MM.1S (cell line): ENCODE measurements at regions not wholly inside any gene's neighbourhood (a gene's known extent, or its start where the extent isn't known, plus 50 kb on each side); places are given as distances from the start of the nearest gene placed in this dataset.

Experiments used
- DNase-seq: peaks from one replicate; pipeline ENCODE4 v3.0.0-alpha.2; 2015
- H2AFZ ChIP-seq: fragments of 300-600 bp; sonication (generic); 2 replicates; pipeline ENCODE4 v1.6.0; 2016; ENCODE audit warnings: antibody characterized with exemption, low read length
- H3F3A ChIP-seq: fragments of 300-600 bp; sonication (generic); 2 replicates; pipeline ENCODE4 v1.6.1; 2016; ENCODE audit warnings: mild to moderate bottlenecking, antibody characterized with exemption, low read length, moderate library complexity, mixed read lengths; ENCODE audit not compliant: insufficient read depth
- H3K27ac ChIP-seq: fragments of 300-600 bp; sonication (generic); 2 replicates; pipeline ENCODE4 v1.5.1; 2016; ENCODE audit warnings: mild to moderate bottlenecking, low read length
- H3K27me3 ChIP-seq: fragments of 300-600 bp; sonication (generic); replicated peaks from 2 replicates; pipeline ENCODE4 v1.6.0; 2016; ENCODE audit warnings: low read length; ENCODE audit not compliant: insufficient read depth
- H3K36me3 ChIP-seq: fragments of 300-600 bp; sonication (generic); replicated peaks from 2 replicates; pipeline ENCODE4 v1.6.1; 2016; ENCODE audit warnings: mild to moderate bottlenecking, low read length, mixed read lengths; ENCODE audit not compliant: insufficient read depth
- H3K4me1 ChIP-seq: fragments of 300-600 bp; sonication (generic); 2 replicates; pipeline ENCODE4 v1.6.1; 2016; ENCODE audit warnings: low read length, mixed read lengths
- H3K4me2 ChIP-seq: fragments of 300-600 bp; sonication (generic); 2 replicates; pipeline ENCODE4 v1.6.0; 2016; ENCODE audit warnings: low read depth, low read length
- H3K4me3 ChIP-seq: fragments of 300-600 bp; sonication (generic); 2 replicates; pipeline ENCODE4 v1.5.1; 2016; ENCODE audit warnings: low read length, mixed read lengths
- H3K79me2 ChIP-seq: fragments of 300-600 bp; sonication (generic); 2 replicates; pipeline ENCODE4 v1.6.1; 2016; ENCODE audit warnings: mixed run types, low read length, mixed read lengths
- H3K9ac ChIP-seq: fragments of 300-600 bp; sonication (generic); 2 replicates; pipeline ENCODE4 v1.6.1; 2016; ENCODE audit warnings: low read length, mixed read lengths
- H3K9me2 ChIP-seq: fragments of 300-600 bp; sonication (generic); replicated peaks from 2 replicates; pipeline ENCODE4 v1.6.1; 2016; ENCODE audit warnings: mild to moderate bottlenecking, low read length, mixed read lengths; ENCODE audit not compliant: insufficient read depth
- H3K9me3 ChIP-seq: fragments of 300-600 bp; sonication (generic); replicated peaks from 2 replicates; pipeline ENCODE4 v1.6.1; 2016; ENCODE audit warnings: mild to moderate bottlenecking, low read length, mixed read lengths; ENCODE audit not compliant: insufficient read depth
- H4K20me1 ChIP-seq: fragments of 300-600 bp; sonication (generic); 2 replicates; pipeline ENCODE4 v1.6.1; 2016; ENCODE audit warnings: mild to moderate bottlenecking, low read length, moderate library complexity, mixed read lengths; ENCODE audit not compliant: insufficient read depth
- CTCF ChIP-seq: fragments of 300-600 bp; sonication (generic); IDR thresholded peaks from 2 replicates; pipeline ENCODE4 v1.5.1; 2016; ENCODE audit warnings: antibody characterized with exemption, low read length, mixed read lengths
- EZH2 ChIP-seq: fragments of 300-600 bp; sonication (generic); optimal IDR thresholded peaks from 2 replicates; pipeline ENCODE3; 2017; ENCODE audit warnings: low read depth, mild to moderate bottlenecking, antibody characterized with exemption, low read length, mixed read lengths
- EZH2phosphoT487 ChIP-seq: fragments of 300-600 bp; sonication (generic); IDR thresholded peaks from 2 replicates; pipeline ENCODE4 v1.6.1; 2018; ENCODE audit warnings: antibody characterized with exemption, low read length

- no peaks in the 10 kb centered on the region for H3K9me3 ChIP-seq
- H3K4me3 ChIP-seq, result 0 out of 2 replicates have a peak overlapping the region, but pooled peaks have one; percentile 2
- peak overlapping the region; percentile 4; the same call in 1 of the 2 replicates for H2AFZ ChIP-seq
- peak; percentile 87 for DNase-seq
- H3K9me2 ChIP-seq, result no peaks in the 10 kb centered on the region
- no peaks in the 10 kb centered on the region for H4K20me1 ChIP-seq
- TF ChIP-seq EZH2 (no peak), EZH2phosphoT487 (no peak), CTCF (no peak)
- H3K4me2 ChIP-seq, result peak overlapping the region; percentile 40
- H3K9ac ChIP-seq, result no peak overlapping the region
- H3K79me2 ChIP-seq, result no peaks in the 10 kb centered on the region
- no peaks in the 10 kb centered on the region for H3K36me3 ChIP-seq
- H3F3A ChIP-seq, result peaks cover 20% of the 10 kb centered on the region
- peak overlapping the region; percentile 58 for H3K27ac ChIP-seq
- H3K27me3 ChIP-seq, result no peaks in the 10 kb centered on the region
- peaks cover 24% of the 10 kb centered on the region for H3K4me1 ChIP-seq
These were observed 300.5 kb downstream of the RAP2B start for GRCh38 chr3:153462545-153462944.

GRCh38 chr3:153463895-153464294, 301.9 kb downstream of the RAP2B start:
- Histone ChIP-seq H3K27ac (peak overlapping the region; percentile 59; the same call in 1 of the 2 replicates), H3K9me3 (no peaks in the 10 kb centered on the region), H3K27me3 (no peaks in the 10 kb centered on the region), H4K20me1 (no peaks in the 10 kb centered on the region), H3K79me2 (no peaks in the 10 kb centered on the region), H3K36me3 (no peaks in the 10 kb centered on the region), H2AFZ (peak overlapping the region; percentile 25; the same call in 1 of the 2 replicates), H3K9ac (peak overlapping the region; percentile 2; the same call in 1 of the 2 replicates), H3K4me1 (peaks cover 24% of the 10 kb centered on the region), H3K4me2 (peak overlapping the region; percentile 31; the same call in 1 of the 2 replicates), H3K9me2 (no peaks in the 10 kb centered on the region), H3K4me3 (no peak overlapping the region), H3F3A (peaks cover 20% of the 10 kb centered on the region)
- peak; percentile 45 for DNase-seq
- no peak for TF ChIP-seq EZH2phosphoT487
- no peak for TF ChIP-seq CTCF
- TF ChIP-seq EZH2, result no peak

GRCh38 chr3:153469162-153469561, 307.1 kb downstream of the RAP2B start:
- no peak overlapping the region for H3K27ac ChIP-seq
- H3K9me2 ChIP-seq, result no peaks in the 10 kb centered on the region
- H4K20me1 ChIP-seq, result no peaks in the 10 kb centered on the region
- no peak for TF ChIP-seq CTCF
- no peak for TF ChIP-seq EZH2phosphoT487
- TF ChIP-seq EZH2, result no peak
- H3K36me3 ChIP-seq, result no peaks in the 10 kb centered on the region
- DNase-seq, result no peak
- no peaks in the 10 kb centered on the region for H3K79me2 ChIP-seq
- no peak overlapping the region for H3K9ac ChIP-seq
- peaks cover 3% of the 10 kb centered on the region; the same call in 1 of the 2 replicates for H3F3A ChIP-seq
- peaks cover 14% of the 10 kb centered on the region for H3K4me1 ChIP-seq
- H3K9me3 ChIP-seq, result no peaks in the 10 kb centered on the region
- H3K4me3 ChIP-seq, result no peak overlapping the region
- H3K4me2 ChIP-seq, result no peak overlapping the region
- H3K27me3 ChIP-seq, result no peaks in the 10 kb centered on the region
- no peak overlapping the region for H2AFZ ChIP-seq
